ENCODE measurements at regions not wholly inside any gene's neighbourhood (a gene's known extent, or its start where the extent isn't known, plus 50 kb on each side); places are given as distances from the start of the nearest gene placed in this dataset.

DNA sequence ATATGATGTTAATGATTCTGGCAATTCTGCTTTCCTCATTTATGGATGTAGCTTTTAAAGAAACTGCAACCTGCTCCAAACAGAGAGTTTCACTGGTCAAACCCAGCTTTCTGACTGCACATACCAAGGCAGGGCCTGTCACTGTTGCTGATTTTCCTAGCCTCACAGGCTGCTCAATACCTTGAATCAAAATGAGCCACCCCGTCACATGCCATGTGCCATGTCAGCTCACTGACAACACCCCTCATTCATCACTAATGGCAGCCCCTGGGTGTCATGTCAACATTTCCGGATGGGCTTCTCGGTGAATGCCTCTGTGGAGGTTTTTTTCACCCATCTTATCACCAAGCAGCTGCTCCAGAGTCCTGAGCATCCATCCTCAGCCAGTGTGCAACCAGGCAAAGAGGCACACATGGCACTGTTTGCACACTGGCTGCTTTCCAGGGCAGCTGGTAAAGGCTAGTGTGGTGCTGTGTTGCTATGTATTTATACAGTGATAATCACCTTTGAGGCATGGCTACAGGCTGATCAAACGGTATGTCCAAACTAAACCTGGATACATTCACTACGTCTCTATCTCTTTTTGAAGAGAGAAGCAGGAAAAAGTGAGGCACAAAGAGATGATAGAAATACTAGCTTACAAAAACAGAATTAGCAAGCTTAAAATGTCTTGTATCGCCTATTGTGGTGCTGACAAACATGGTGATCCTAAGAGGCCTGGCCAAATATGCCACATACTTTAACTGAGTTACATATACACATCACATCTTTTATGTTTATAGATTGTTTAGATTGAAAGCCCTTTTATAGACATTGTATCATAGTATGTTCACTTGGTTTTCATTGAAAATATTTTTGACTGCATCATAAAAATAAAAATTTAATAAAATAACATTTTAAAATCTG lies 94.6 kb upstream of the INPP4B start:
- no peak overlapping the region for H3K4me3 Mint-ChIP-seq
- H3K4me2 ChIP-seq (ENCODE audit: insufficient read depth, insufficient read length, low read length): no peak overlapping the region
- no peaks in the 10 kb centered on the region for H3K23me2 ChIP-seq (ENCODE audit: insufficient read length, low read depth, low read length, poor library complexity, severe bottlenecking)
- H2AK5ac ChIP-seq (ENCODE audit: insufficient read length, low read length): no peak overlapping the region
- no peak overlapping the region for H3T11ph ChIP-seq (ENCODE audit: low read length)
- H3K56ac ChIP-seq (ENCODE audit: insufficient read length, low read depth, low read length): no peak overlapping the region
- H3K4me1 Mint-ChIP-seq: no peaks in the 10 kb centered on the region
- no peaks in the 10 kb centered on the region for H3K27me3 Mint-ChIP-seq (ENCODE audit: low read depth)
- H2BK120ac ChIP-seq (ENCODE audit: low read depth, low read length, poor library complexity, severe bottlenecking): no peak overlapping the region
- H3K79me1 ChIP-seq (ENCODE audit: insufficient read depth, low read depth, low read length, poor library complexity, severe bottlenecking): no peaks in the 10 kb centered on the region
- H3K23ac ChIP-seq (ENCODE audit: insufficient read length, low read depth, low read length): no peak overlapping the region
- no peak overlapping the region for H3K9ac ChIP-seq (ENCODE audit: extremely low read depth, insufficient read length, low read length)
- H3K14ac ChIP-seq (ENCODE audit: insufficient read depth, low read length): no peak overlapping the region
- no peaks in the 10 kb centered on the region for H4K20me1 ChIP-seq (ENCODE audit: control insufficient read depth, insufficient read depth, insufficient read length)
- H3K27ac Mint-ChIP-seq: no peak overlapping the region
- no peak for DNase-seq
- no peak overlapping the region for H3K18ac ChIP-seq (ENCODE audit: insufficient read length, low read depth, low read length)
- H4K91ac ChIP-seq (ENCODE audit: insufficient read length, low read depth, low read length): no peak overlapping the region
- no peaks in the 10 kb centered on the region for H3K79me2 ChIP-seq (ENCODE audit: insufficient read depth, low read length)
- H2BK15ac ChIP-seq (ENCODE audit: low read depth, low read length): no peak overlapping the region
- no peaks in the 10 kb centered on the region for H3K4me1 ChIP-seq (ENCODE audit: insufficient read depth, low read length)
- H2BK20ac ChIP-seq (ENCODE audit: low read depth, low read length, poor library complexity, severe bottlenecking): no peak overlapping the region
- H2BK5ac ChIP-seq (ENCODE audit: insufficient read length, low read length): no peak overlapping the region
- H4K8ac ChIP-seq (replicated peaks; ENCODE audit: insufficient read length, low read depth, low read length): no peak overlapping the region
- no peak overlapping the region for H3K27ac ChIP-seq (ENCODE audit: insufficient read length, low read depth, low read length)
- no peaks in the 10 kb centered on the region for H3K9me3 ChIP-seq (ENCODE audit: control insufficient read depth, low read depth, low read length)
- TF ChIP-seq, protein P1, sequence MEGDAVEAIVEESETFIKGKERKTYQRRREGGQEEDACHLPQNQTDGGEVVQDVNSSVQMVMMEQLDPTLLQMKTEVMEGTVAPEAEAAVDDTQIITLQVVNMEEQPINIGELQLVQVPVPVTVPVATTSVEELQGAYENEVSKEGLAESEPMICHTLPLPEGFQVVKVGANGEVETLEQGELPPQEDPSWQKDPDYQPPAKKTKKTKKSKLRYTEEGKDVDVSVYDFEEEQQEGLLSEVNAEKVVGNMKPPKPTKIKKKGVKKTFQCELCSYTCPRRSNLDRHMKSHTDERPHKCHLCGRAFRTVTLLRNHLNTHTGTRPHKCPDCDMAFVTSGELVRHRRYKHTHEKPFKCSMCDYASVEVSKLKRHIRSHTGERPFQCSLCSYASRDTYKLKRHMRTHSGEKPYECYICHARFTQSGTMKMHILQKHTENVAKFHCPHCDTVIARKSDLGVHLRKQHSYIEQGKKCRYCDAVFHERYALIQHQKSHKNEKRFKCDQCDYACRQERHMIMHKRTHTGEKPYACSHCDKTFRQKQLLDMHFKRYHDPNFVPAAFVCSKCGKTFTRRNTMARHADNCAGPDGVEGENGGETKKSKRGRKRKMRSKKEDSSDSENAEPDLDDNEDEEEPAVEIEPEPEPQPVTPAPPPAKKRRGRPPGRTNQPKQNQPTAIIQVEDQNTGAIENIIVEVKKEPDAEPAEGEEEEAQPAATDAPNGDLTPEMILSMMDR (conservative IDR thresholded peaks at IDR 0.05): no peak
- no peaks in the 10 kb centered on the region for H3K36me3 Mint-ChIP-seq (ENCODE audit: insufficient read depth in 1 of 3, low read depth in 3 of 3)
- no peak overlapping the region for H2AFZ ChIP-seq (ENCODE audit: low read length)
- no peak overlapping the region for H2BK12ac ChIP-seq (ENCODE audit: insufficient read length, low read depth, low read length)
- H3K27me3 ChIP-seq (ENCODE audit: insufficient read depth, low read length): no peaks in the 10 kb centered on the region
- no peak overlapping the region for H4K5ac ChIP-seq (ENCODE audit: insufficient read length, low read depth, low read length)
- no CpG with 5 or more reads among the region's 6 CpGs for WGBS (ENCODE audit: extremely low coverage, insufficient read length, low lambda C conversion rate)
- H3K9me3 Mint-ChIP-seq: no peaks in the 10 kb centered on the region
- H3K4ac ChIP-seq (ENCODE audit: low read depth, low read length): no peak overlapping the region

Measured in H9 (cell line).